CD4-positive, alpha-beta T cell (primary cell): ENCODE measurements at regions not wholly inside any gene's neighbourhood (a gene's known extent, or its start where the extent isn't known, plus 50 kb on each side); places are given as distances from the start of the nearest gene placed in this dataset.

Experiments
- ATAC-seq: fragments of 200-7000 bp; cut with Tn5 transposase; one replicate; pipeline ENCODE4 v1.10.0; 2022; ENCODE audit warnings: mild to moderate bottlenecking; ENCODE audit not compliant: poor library complexity
- CTCF ChIA-PET: fragments of 350-600 bp; sonication (Branson Sonifier 250); formaldehyde crosslinking; loops from one replicate; lab custom pipeline; 2021; ENCODE audit warnings: antibody characterized with exemption, inconsistent platforms; lab: Charles Lee
- POLR2A ChIA-PET: fragments of 350-600 bp; sonication (Branson Sonifier 250); formaldehyde crosslinking; loops from one replicate; lab custom pipeline; 2021; ENCODE audit warnings: antibody characterized with exemption, inconsistent platforms; lab: Charles Lee
- DNase-seq, 14 experiments: peaks; one replicate each; pipeline ENCODE4 v3.0.0-alpha.2; 2013 to 2020; ENCODE audit warnings: mixed read lengths in 2 of 14
- H3K27ac ChIP-seq, 2 donors: one replicate each; pipeline versions ENCODE4 v1.5.1 to v1.7.0; 2013; ENCODE audit warnings: low read length in 2 of 2, low read depth in 1 of 2, mild to moderate bottlenecking in 1 of 2
- H3K27me3 ChIP-seq, 2 experiments: 1 replicate in 1 of 2; 2 replicates in 1 of 2; pipeline versions ENCODE4 v1.6.1 to v1.7.0; 2013; ENCODE audit warnings: low read length in 2 of 2, control low read depth in 1 of 2, mild to moderate bottlenecking in 1 of 2, moderate library complexity in 1 of 2; ENCODE audit not compliant: insufficient read depth in 2 of 2, control insufficient read depth in 1 of 2
- H3K36me3 ChIP-seq: one replicate; pipeline ENCODE4 v1.6.1; 2013; ENCODE audit warnings: low read length, control low read depth; ENCODE audit not compliant: insufficient read depth
- H3K4me1 ChIP-seq: one replicate; pipeline ENCODE4 v1.6.1; 2013; ENCODE audit warnings: low read length, control low read depth; ENCODE audit not compliant: insufficient read depth
- H3K4me3 ChIP-seq: one replicate; pipeline ENCODE4 v1.5.1; 2013; ENCODE audit warnings: mild to moderate bottlenecking, low read length, moderate library complexity
- H3K9me3 ChIP-seq, 2 experiments: 1 replicate in 1 of 2; 2 replicates in 1 of 2; pipeline versions ENCODE4 v1.6.1 to v1.7.0; 2013; ENCODE audit warnings: low read length in 2 of 2, mild to moderate bottlenecking in 2 of 2, control low read depth in 1 of 2, moderate library complexity in 1 of 2; ENCODE audit not compliant: control insufficient read depth in 1 of 2, insufficient read depth in 1 of 2
- H3K27ac Mint-ChIP-seq: one replicate; pipeline ENCODE4 v1.8.0; 2020; ENCODE audit warnings: mixed read lengths
- H3K27me3 Mint-ChIP-seq: one replicate; pipeline ENCODE4 v1.8.0; 2021; ENCODE audit warnings: mixed read lengths
- H3K36me3 Mint-ChIP-seq: one replicate; pipeline ENCODE4 v1.8.0; 2021; ENCODE audit warnings: low read depth, mixed read lengths
- H3K4me1 Mint-ChIP-seq: one replicate; pipeline ENCODE4 v1.8.0; 2021; ENCODE audit warnings: low read depth, mixed read lengths
- H3K4me3 Mint-ChIP-seq: one replicate; pipeline ENCODE4 v1.8.0; 2020; ENCODE audit warnings: mild to moderate bottlenecking, mixed read lengths
- H3K9me3 Mint-ChIP-seq: one replicate; pipeline ENCODE4 v1.8.0; 2020; ENCODE audit warnings: mixed read lengths
- intact Hi-C, 2 experiments: fragments of 100-400 bp; cut with DNase I in 1 of 2; cut with micrococcal nuclease in 1 of 2; formaldehyde crosslinking; loops; one replicate each; pipeline versions ENCODE4 v1.15.1 to v1.9.0; 2023 to 2025; cut with DNase I, micrococcal nuclease
- TF ChIP-seq, protein P1 (sequence below): fragments of 200-600 bp; IDR thresholded peaks from one replicate; pipeline ENCODE4 v1.8.0; 2022; ENCODE audit warnings: antibody characterized with exemption, mild to moderate bottlenecking

DNA sequence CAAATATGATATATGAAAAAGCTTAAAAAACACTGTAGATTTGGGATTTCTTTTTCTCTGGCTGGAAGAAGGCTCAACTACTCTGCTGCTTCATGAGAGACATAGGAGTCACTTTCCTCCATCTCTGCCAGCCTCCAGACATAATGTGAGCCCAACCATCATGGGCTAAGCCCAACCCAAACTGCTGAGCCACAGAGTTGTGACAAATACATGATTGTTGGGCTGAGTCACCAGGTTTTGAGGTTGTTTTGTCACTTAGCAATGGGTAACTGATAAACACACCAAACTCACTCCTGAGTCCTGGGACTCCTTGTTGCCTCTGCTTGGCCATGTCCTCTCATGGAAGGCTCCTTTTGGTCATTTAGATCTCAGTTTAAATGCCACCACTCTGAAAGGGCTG, 381.8 kb upstream of the FZD8 start:
- H3K27ac Mint-ChIP-seq, result no peak overlapping the region
- H3K27me3 Mint-ChIP-seq, result no peaks in the 10 kb centered on the region
- TF ChIP-seq, protein P1, sequence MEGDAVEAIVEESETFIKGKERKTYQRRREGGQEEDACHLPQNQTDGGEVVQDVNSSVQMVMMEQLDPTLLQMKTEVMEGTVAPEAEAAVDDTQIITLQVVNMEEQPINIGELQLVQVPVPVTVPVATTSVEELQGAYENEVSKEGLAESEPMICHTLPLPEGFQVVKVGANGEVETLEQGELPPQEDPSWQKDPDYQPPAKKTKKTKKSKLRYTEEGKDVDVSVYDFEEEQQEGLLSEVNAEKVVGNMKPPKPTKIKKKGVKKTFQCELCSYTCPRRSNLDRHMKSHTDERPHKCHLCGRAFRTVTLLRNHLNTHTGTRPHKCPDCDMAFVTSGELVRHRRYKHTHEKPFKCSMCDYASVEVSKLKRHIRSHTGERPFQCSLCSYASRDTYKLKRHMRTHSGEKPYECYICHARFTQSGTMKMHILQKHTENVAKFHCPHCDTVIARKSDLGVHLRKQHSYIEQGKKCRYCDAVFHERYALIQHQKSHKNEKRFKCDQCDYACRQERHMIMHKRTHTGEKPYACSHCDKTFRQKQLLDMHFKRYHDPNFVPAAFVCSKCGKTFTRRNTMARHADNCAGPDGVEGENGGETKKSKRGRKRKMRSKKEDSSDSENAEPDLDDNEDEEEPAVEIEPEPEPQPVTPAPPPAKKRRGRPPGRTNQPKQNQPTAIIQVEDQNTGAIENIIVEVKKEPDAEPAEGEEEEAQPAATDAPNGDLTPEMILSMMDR, result no peak
- ChIA-PET POLR2A (no interaction called here), CTCF (no interaction called here)
- no peaks in the 10 kb centered on the region for H3K36me3 Mint-ChIP-seq
- H3K36me3 ChIP-seq, result no peaks in the 10 kb centered on the region
- no peaks in the 10 kb centered on the region for H3K27me3 ChIP-seq
- H3K9me3 ChIP-seq, result peaks cover 0 to 2% of the 10 kb centered on the region in 2 experiments
- H3K9me3 Mint-ChIP-seq, result peaks cover 8% of the 10 kb centered on the region
- no peaks in the 10 kb centered on the region for H3K4me1 Mint-ChIP-seq
- ATAC-seq (no peak), DNase-seq (no peak)
- intact Hi-C loops, result no loop called here
- H3K4me1 ChIP-seq, result no peaks in the 10 kb centered on the region
- no peak overlapping the region for H3K4me3 Mint-ChIP-seq
- H3K27ac ChIP-seq, result no peak overlapping the region
- H3K4me3 ChIP-seq, result no peak overlapping the region

DNA sequence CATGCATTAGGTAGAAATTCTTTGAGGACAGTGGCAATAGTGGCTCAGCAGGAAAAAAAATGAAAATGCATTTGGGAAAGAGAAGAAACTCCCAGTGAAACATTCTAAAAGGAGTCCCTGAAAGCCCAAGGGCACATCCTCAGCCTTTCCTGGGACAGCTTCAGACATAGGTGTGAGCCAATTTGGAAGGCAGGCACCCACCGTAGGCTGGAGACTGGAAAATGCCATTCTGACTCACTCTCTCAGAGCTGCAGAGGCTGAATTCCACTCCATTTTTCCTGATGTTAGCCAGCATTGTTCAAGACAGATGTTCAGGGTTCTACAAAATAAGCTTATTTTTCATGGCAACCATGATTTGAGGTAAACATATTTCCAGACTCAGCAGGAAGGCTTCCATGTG, 379.0 kb upstream of the FZD8 start:
- no peak overlapping the region for H3K27ac ChIP-seq
- DNase-seq (no peak), ATAC-seq (no peak)
- intact Hi-C loops, result no loop called here
- no peaks in the 10 kb centered on the region for H3K36me3 ChIP-seq
- Mint-ChIP-seq H3K27me3 (no peaks in the 10 kb centered on the region), H3K9me3 (peaks cover 6% of the 10 kb centered on the region), H3K36me3 (no peaks in the 10 kb centered on the region), H3K4me3 (no peak overlapping the region), H3K4me1 (no peaks in the 10 kb centered on the region), H3K27ac (no peak overlapping the region)
- TF ChIP-seq, protein P1, result no peak
- H3K4me1 ChIP-seq, result no peaks in the 10 kb centered on the region
- POLR2A ChIA-PET, result no interaction called here
- H3K4me3 ChIP-seq, result no peak overlapping the region
- CTCF ChIA-PET, result no interaction called here
- H3K27me3 ChIP-seq, result no peaks in the 10 kb centered on the region
- H3K9me3 ChIP-seq, result peaks cover 0 to 4% of the 10 kb centered on the region in 2 experiments

DNA sequence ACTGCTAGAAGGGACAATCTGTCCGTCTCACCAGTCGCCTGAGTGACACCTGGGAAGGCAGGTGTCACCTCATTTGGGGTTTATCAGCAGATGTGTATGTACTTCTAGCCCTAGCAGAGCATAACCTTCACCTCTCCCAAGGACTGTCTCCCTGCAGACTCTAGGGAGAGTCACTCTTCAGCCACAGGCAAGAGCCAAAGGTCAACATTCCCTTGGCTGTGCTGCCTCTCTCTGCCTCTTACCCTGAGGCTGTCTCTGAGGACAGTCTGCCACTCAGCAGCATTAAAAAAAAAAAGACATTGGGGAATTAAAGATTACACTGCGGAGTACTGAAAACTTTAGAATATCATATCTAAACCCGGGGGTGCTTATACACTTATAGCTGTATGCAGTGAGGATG, 377.7 kb upstream of the FZD8 start:
- no peaks in the 10 kb centered on the region for H3K4me1 Mint-ChIP-seq
- intact Hi-C loops, result no loop called here
- peaks cover 12% of the 10 kb centered on the region for H3K9me3 Mint-ChIP-seq

More for the DNA sequence above, 377.7 kb upstream of the FZD8 start:
- Mint-ChIP-seq H3K36me3 (no peaks in the 10 kb centered on the region), H3K27me3 (no peaks in the 10 kb centered on the region), H3K27ac (no peak overlapping the region), H3K4me3 (no peak overlapping the region)
- DNase-seq (no peak), ATAC-seq (no peak)
- H3K4me3 ChIP-seq, result no peak overlapping the region
- CTCF ChIA-PET, result no interaction called here
- no peaks in the 10 kb centered on the region for H3K36me3 ChIP-seq
- no peaks in the 10 kb centered on the region for H3K4me1 ChIP-seq
- TF ChIP-seq, protein P1, result no peak
- H3K27ac ChIP-seq, result no peak overlapping the region
- peaks cover 0 to 4% of the 10 kb centered on the region in 2 experiments for H3K9me3 ChIP-seq
- POLR2A ChIA-PET, result no interaction called here
- H3K27me3 ChIP-seq, result no peaks in the 10 kb centered on the region
